ENCODE measurements at regions not wholly inside any gene's neighbourhood (a gene's known extent, or its start where the extent isn't known, plus 50 kb on each side); places are given as distances from the start of the nearest gene placed in this dataset.

DNA sequence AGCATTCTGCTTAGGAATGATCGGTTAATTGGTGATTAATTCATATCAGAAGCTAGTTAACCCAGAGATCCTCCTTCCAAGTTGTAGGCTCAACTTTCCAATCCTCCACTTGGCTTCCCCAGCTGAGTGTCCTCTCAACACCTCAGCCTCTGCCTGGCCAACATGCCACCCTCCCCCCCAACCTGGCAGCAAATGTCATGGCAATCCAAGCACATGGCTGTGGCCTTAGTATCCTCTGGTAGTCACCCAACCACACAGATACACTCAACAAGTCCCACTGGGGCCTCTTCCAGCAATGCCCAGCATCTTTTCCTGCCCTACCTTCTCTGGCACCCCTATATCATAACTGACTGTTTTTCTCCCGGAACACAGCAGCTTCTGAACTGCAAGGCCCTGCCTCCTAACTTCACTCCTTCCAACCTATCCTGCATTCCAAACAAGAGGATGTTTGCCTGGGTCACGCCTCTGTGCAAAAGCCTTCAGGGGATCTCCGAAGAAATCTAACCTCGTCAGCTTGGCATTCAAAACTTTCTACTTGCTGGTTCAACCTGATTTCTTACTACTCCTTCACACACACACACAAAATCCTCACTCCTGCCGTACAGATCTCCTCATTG, 195.0 kb downstream of the CYP26B1 start:
- H3K4me3 ChIP-seq (ENCODE audit: low read depth, low read length), result no peak overlapping the region
- in situ Hi-C loops (cut with HindIII; ENCODE audit: low sequenced_read_pairs), result no loop called here
- TF ChIP-seq, protein P1, sequence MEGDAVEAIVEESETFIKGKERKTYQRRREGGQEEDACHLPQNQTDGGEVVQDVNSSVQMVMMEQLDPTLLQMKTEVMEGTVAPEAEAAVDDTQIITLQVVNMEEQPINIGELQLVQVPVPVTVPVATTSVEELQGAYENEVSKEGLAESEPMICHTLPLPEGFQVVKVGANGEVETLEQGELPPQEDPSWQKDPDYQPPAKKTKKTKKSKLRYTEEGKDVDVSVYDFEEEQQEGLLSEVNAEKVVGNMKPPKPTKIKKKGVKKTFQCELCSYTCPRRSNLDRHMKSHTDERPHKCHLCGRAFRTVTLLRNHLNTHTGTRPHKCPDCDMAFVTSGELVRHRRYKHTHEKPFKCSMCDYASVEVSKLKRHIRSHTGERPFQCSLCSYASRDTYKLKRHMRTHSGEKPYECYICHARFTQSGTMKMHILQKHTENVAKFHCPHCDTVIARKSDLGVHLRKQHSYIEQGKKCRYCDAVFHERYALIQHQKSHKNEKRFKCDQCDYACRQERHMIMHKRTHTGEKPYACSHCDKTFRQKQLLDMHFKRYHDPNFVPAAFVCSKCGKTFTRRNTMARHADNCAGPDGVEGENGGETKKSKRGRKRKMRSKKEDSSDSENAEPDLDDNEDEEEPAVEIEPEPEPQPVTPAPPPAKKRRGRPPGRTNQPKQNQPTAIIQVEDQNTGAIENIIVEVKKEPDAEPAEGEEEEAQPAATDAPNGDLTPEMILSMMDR (IDR thresholded peaks at IDR 0.05; ENCODE audit: low read depth, low read length, missing control alignments), result no peak
- DNase-seq (ENCODE audit: low read depth), result no peak

GRCh38 chr2:71951718-71952404, 195.8 kb downstream of the CYP26B1 start:
- TF ChIP-seq, protein P1 (IDR thresholded peaks at IDR 0.05; ENCODE audit: low read depth, low read length, missing control alignments), result no peak
- in situ Hi-C loops (cut with HindIII; ENCODE audit: low sequenced_read_pairs), result no loop called here
- DNase-seq (ENCODE audit: low read depth), result no peak
- H3K4me3 ChIP-seq (ENCODE audit: low read depth, low read length), result no peak overlapping the region

DNA sequence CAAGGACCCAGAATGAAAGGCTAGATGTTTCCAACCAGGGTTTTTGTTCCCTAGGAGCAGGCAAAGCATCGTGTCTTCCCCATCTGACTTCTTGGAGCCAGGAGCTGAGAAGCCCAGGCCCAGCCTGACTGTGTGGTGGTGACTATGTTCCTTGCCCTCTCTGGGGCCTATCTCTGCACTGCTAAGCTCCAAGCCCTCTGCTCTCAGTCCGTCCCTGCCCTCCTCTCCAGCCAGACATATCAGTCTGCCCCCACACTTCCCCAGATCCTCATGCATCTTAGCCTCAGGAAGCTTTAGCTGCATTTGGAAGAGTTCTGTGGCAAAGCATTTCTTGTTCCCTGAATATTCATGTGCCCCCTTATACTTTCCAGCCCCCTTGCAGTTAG, 196.6 kb downstream of the CYP26B1 start:
- no peak for DNase-seq (ENCODE audit: low read depth)
- H3K4me3 ChIP-seq (ENCODE audit: low read depth, low read length), result no peak overlapping the region
- in situ Hi-C loops (cut with HindIII; ENCODE audit: low sequenced_read_pairs), result no loop called here
- TF ChIP-seq, protein P1 (IDR thresholded peaks at IDR 0.05; ENCODE audit: low read depth, low read length, missing control alignments), result no peak

DNA sequence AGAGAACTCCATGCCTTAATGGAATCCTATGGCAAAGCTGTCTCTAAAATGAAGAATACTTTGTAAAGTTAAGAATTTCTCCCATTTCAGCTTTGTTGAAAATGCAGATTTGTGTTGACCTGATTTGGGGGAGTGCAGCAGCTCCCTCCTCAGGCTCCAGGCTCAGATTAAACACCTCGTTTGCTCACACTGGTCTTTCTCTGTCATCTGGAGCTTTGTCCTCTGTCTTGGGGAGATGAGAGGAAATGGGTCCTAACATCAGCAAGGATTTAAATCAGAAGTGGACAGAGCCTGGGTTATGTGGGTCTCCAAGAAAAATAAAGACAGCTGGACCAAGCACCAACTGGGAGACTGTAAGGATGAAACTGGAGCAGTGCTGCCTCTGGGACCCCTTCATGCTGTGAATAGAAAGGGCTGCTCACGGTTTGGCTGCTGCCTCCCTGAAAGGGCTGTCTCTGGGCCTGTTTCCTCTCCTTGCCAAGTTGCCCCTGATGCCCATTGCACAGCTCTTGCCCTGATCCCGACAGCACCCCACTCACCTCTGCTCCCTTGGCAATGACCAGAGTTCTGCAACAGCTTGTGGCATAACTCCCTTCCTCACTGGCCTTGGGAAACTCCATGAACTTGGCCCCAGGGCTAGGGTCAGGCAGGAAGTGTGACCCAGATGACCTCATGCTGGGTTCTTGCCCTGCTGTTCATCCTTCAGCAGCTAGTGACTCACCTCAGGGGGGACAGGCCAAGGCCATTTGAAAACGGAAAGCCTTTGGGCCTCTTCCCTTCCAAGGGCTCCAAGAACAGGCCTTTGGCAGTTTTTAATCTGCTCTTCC, 197.2 kb downstream of the CYP26B1 start:
- DNase-seq (ENCODE audit: low read depth), result no peak
- TF ChIP-seq, protein P1 (IDR thresholded peaks at IDR 0.05; ENCODE audit: low read depth, low read length, missing control alignments), result no peak
- H3K4me3 ChIP-seq (ENCODE audit: low read depth, low read length), result no peak overlapping the region
- in situ Hi-C loops (cut with HindIII; ENCODE audit: low sequenced_read_pairs), result no loop called here

GRCh38 chr2:71949537-71949798, 198.2 kb downstream of the CYP26B1 start:
- no peak for DNase-seq (ENCODE audit: low read depth)
- H3K4me3 ChIP-seq (ENCODE audit: low read depth, low read length), result no peak overlapping the region
- in situ Hi-C loops (cut with HindIII; ENCODE audit: low sequenced_read_pairs), result no loop called here
- TF ChIP-seq, protein P1 (IDR thresholded peaks at IDR 0.05; ENCODE audit: low read depth, low read length, missing control alignments), result no peak

- in situ Hi-C loops (cut with HindIII; ENCODE audit: low sequenced_read_pairs), result no loop called here
- H3K4me3 ChIP-seq (ENCODE audit: low read depth, low read length), result no peak overlapping the region
- no peak for DNase-seq (ENCODE audit: low read depth)
- TF ChIP-seq, protein P1 (IDR thresholded peaks at IDR 0.05; ENCODE audit: low read depth, low read length, missing control alignments), result no peak
These were observed 198.7 kb downstream of the CYP26B1 start for GRCh38 chr2:71948781-71949536.
